GM23338 (cell line): ENCODE measurements at regions not wholly inside any gene's neighbourhood (a gene's known extent, or its start where the extent isn't known, plus 50 kb on each side); places are given as distances from the start of the nearest gene placed in this dataset.

ENCODE experiments used
- ATAC-seq: fragments of 200-7000 bp; cut with Tn5 transposase; 3 replicates; pipeline ENCODE4 v1.9.1; 2020
- DNase-seq: peaks from one replicate; pipeline ENCODE4 v3.0.0-alpha.2; 2015; ENCODE audit warnings: low spot score
- H2AFZ ChIP-seq: fragments of 200-600 bp; sonication (generic); 2 replicates; pipeline ENCODE4 v1.8.0; 2016; ENCODE audit warnings: antibody characterized with exemption, mild to moderate bottlenecking, moderate library complexity
- H3F3A ChIP-seq: fragments of 200-600 bp; sonication (generic); replicated peaks from 2 replicates; pipeline ENCODE4 v1.8.0; 2017; ENCODE audit warnings: antibody characterized with exemption, mixed run types, low read depth
- H3K27ac ChIP-seq: fragments of 200-600 bp; sonication (generic); 2 replicates; pipeline ENCODE4 v1.6.1; 2016; ENCODE audit warnings: low read depth
- H3K27me3 ChIP-seq: fragments of 200-600 bp; sonication (generic); 2 replicates; pipeline ENCODE4 v1.8.0; 2016; ENCODE audit warnings: mild to moderate bottlenecking, mixed run types, moderate library complexity; ENCODE audit not compliant: insufficient read depth
- H3K36me3 ChIP-seq: fragments of 200-600 bp; sonication (generic); 2 replicates; pipeline ENCODE4 v1.8.0; 2016; ENCODE audit warnings: mild to moderate bottlenecking; ENCODE audit not compliant: insufficient read depth
- H3K4me1 ChIP-seq: fragments of 200-600 bp; sonication (generic); 2 replicates; pipeline ENCODE4 v1.8.0; 2016; ENCODE audit warnings: mild to moderate bottlenecking, moderate library complexity; ENCODE audit not compliant: insufficient read depth
- H3K4me2 ChIP-seq: fragments of 200-600 bp; sonication (generic); 2 replicates; pipeline ENCODE4 v1.7.1; 2017; ENCODE audit warnings: mixed run types
- H3K4me3 ChIP-seq: fragments of 200-600 bp; sonication (generic); 2 replicates; pipeline ENCODE4 v1.6.1; 2016; ENCODE audit warnings: mixed run types
- H3K79me2 ChIP-seq: fragments of 200-600 bp; sonication (generic); replicated peaks from 2 replicates; pipeline ENCODE4 v1.8.0; 2017; ENCODE audit warnings: mild to moderate bottlenecking; ENCODE audit not compliant: insufficient read depth
- H3K9me2 ChIP-seq: fragments of 200-600 bp; sonication (generic); 2 replicates; pipeline ENCODE4 v1.8.0; 2017; ENCODE audit not compliant: insufficient read depth
- H4K20me1 ChIP-seq: fragments of 200-600 bp; sonication (generic); replicated peaks from 2 replicates; pipeline ENCODE4 v1.8.0; 2017; ENCODE audit warnings: mild to moderate bottlenecking; ENCODE audit not compliant: insufficient read depth
- H3K27ac Mint-ChIP-seq: 2 replicates; pipeline ENCODE4 v1.8.0; 2020; ENCODE audit warnings: inconsistent platforms, mild to moderate bottlenecking, moderate library complexity, mixed read lengths
- H3K27me3 Mint-ChIP-seq: 3 replicates; pipeline ENCODE4 v1.8.0; 2022; ENCODE audit warnings: low read depth, mild to moderate bottlenecking, moderate library complexity, mixed read lengths, inconsistent platforms; ENCODE audit not compliant: insufficient read depth, poor library complexity
- H3K36me3 Mint-ChIP-seq: 3 replicates; pipeline ENCODE4 v1.8.0; 2021; ENCODE audit warnings: low read depth, mild to moderate bottlenecking, inconsistent platforms, moderate library complexity, mixed read lengths
- H3K4me1 Mint-ChIP-seq: 3 replicates; pipeline ENCODE4 v1.8.0; 2020; ENCODE audit warnings: mild to moderate bottlenecking, inconsistent platforms, mixed read lengths
- H3K4me3 Mint-ChIP-seq: 3 replicates; pipeline ENCODE4 v1.8.0; 2021; ENCODE audit warnings: moderate library complexity, mild to moderate bottlenecking, inconsistent platforms, mixed read lengths
- H3K9me3 Mint-ChIP-seq: 3 replicates; pipeline ENCODE4 v1.8.0; 2020; ENCODE audit warnings: moderate library complexity, mild to moderate bottlenecking, inconsistent platforms, mixed read lengths
- CREB1 ChIP-seq: fragments of 250-450 bp; sonication (Bioruptor Pico); IDR thresholded peaks from 2 replicates; pipeline ENCODE4 v1.5.0; 2020; ENCODE audit warnings: low read depth, mild to moderate bottlenecking, moderate library complexity
- EZH2phosphoT487 ChIP-seq: fragments of 200-600 bp; sonication (generic); IDR thresholded peaks from one replicate; pipeline ENCODE4 v1.8.1; 2018; ENCODE audit warnings: antibody characterized with exemption; ENCODE audit not compliant: unreplicated experiment
- NANOG ChIP-seq: IDR thresholded peaks from 2 replicates; pipeline ENCODE4 v1.6.1; 2016; ENCODE audit warnings: antibody characterized with exemption, borderline replicate concordance
- POLR2AphosphoS5 ChIP-seq: IDR thresholded peaks from 2 replicates; pipeline ENCODE4 v1.6.1; 2016; ENCODE audit warnings: antibody characterized with exemption, low read depth
- STAT1 ChIP-seq: IDR thresholded peaks from one replicate; pipeline ENCODE4 v1.6.1; 2016; ENCODE audit warnings: antibody characterized with exemption; ENCODE audit not compliant: unreplicated experiment
- ZNF114 ChIP-seq: fragments of 250-450 bp; sonication (Bioruptor Pico); IDR thresholded peaks from 2 replicates; pipeline ENCODE4 v1.5.0; 2020; ENCODE audit warnings: mild to moderate bottlenecking, moderate library complexity
- TF ChIP-seq, protein P1 (sequence below): fragments of 250-450 bp; sonication (Bioruptor Pico); IDR thresholded peaks from 2 replicates; pipeline ENCODE4 v1.5.0; 2020; ENCODE audit warnings: mild to moderate bottlenecking, moderate library complexity
- TF ChIP-seq, protein P2 (sequence below), 2 experiments: fragments of 200-600 bp in 1 of 2; sonication (generic) in 1 of 2; conservative IDR thresholded peaks; 2 replicates each; pipeline versions ENCODE4 v1.5.1 to v1.6.1; 2016 to 2017; ENCODE audit warnings: antibody characterized with exemption in 2 of 2, low read depth in 2 of 2, mild to moderate bottlenecking in 2 of 2, moderate library complexity in 1 of 2

DNA sequence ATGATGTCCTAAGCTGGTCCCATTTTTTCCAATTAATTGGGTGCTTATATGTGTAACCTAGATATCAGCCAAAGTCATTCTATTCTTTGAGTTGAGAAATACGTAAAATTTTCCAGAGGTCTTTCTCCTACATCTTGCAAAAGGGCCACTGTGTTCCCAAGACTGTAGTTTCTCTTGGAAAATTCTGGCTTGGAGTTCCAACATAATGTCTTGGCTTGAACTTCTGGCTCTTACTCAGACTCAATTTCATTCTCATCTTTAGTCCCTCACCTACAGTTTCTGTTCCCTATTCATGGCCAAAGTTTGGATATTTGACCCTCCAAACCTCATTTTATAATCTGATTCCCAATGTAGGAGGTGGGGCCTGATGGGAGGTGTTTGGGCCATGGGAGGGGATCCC, 201.4 kb upstream of the ARHGEF26 start:
- no peaks in the 10 kb centered on the region for H3K36me3 ChIP-seq
- H3K27me3 Mint-ChIP-seq: peaks cover 3% of the 10 kb centered on the region
- H3K4me3 Mint-ChIP-seq: no peak overlapping the region
- no peaks in the 10 kb centered on the region for H3K9me3 Mint-ChIP-seq
- H3K27ac Mint-ChIP-seq: no peak overlapping the region
- no peaks in the 10 kb centered on the region for H4K20me1 ChIP-seq
- H3K27ac ChIP-seq: no peak overlapping the region
- TF ChIP-seq STAT1 (no peak), CREB1 (CRISPR knock-in tag) (no peak), NANOG (no peak), ZNF114 (CRISPR knock-in tag) (no peak)
- no peaks in the 10 kb centered on the region for H3K27me3 ChIP-seq
- DNase-seq (no peak), ATAC-seq (no peak)
- H3F3A ChIP-seq: no peaks in the 10 kb centered on the region
- H3K79me2 ChIP-seq: no peaks in the 10 kb centered on the region
- H3K9me2 ChIP-seq: peaks cover 6% of the 10 kb centered on the region; the same call in 1 of the 2 replicates
- no peak overlapping the region for H3K4me2 ChIP-seq
- H3K4me1 Mint-ChIP-seq: no peaks in the 10 kb centered on the region
- H3K36me3 Mint-ChIP-seq: no peaks in the 10 kb centered on the region
- no peak overlapping the region for H3K4me3 ChIP-seq
- H3K4me1 ChIP-seq: no peaks in the 10 kb centered on the region
- 0 out of 2 replicates have a peak overlapping the region, but pooled peaks have one; percentile 66 for H2AFZ ChIP-seq

DNA sequence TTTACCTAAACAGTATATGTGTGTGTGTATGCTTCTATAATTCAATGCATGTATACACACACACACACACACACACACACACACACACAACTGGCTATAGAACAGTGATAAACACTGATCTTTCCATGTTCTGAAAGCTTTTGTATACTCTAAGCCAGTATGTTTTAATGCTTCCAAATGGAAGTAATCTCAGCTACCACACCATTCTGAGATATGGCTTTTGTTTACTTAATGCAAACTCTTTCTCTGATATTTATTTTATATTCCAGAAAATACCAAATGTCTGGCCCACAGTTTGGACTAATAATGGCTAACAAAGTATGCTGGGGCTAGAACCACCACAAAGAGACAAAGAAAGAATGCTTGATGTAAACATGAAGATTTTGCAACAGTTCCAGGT, 199.4 kb upstream of the ARHGEF26 start:
- no peaks in the 10 kb centered on the region for H3K9me3 Mint-ChIP-seq
- Histone ChIP-seq H4K20me1 (no peaks in the 10 kb centered on the region), H3K27me3 (no peaks in the 10 kb centered on the region), H3K79me2 (no peaks in the 10 kb centered on the region), H3K9me2 (peaks cover 6% of the 10 kb centered on the region; the same call in 1 of the 2 replicates), H3K4me3 (no peak overlapping the region), H3F3A (no peaks in the 10 kb centered on the region), H3K36me3 (no peaks in the 10 kb centered on the region), H3K4me2 (no peak overlapping the region), H2AFZ (no peak overlapping the region), H3K27ac (no peak overlapping the region), H3K4me1 (no peaks in the 10 kb centered on the region)
- peaks cover 2% of the 10 kb centered on the region for H3K27me3 Mint-ChIP-seq
- DNase-seq: no peak
- no peaks in the 10 kb centered on the region for H3K4me1 Mint-ChIP-seq
- H3K4me3 Mint-ChIP-seq: no peak overlapping the region
- no peak for ATAC-seq
- no peak overlapping the region for H3K27ac Mint-ChIP-seq
- TF ChIP-seq POLR2AphosphoS5 (no peak), EZH2phosphoT487 (no peak)
- TF ChIP-seq, protein P1, sequence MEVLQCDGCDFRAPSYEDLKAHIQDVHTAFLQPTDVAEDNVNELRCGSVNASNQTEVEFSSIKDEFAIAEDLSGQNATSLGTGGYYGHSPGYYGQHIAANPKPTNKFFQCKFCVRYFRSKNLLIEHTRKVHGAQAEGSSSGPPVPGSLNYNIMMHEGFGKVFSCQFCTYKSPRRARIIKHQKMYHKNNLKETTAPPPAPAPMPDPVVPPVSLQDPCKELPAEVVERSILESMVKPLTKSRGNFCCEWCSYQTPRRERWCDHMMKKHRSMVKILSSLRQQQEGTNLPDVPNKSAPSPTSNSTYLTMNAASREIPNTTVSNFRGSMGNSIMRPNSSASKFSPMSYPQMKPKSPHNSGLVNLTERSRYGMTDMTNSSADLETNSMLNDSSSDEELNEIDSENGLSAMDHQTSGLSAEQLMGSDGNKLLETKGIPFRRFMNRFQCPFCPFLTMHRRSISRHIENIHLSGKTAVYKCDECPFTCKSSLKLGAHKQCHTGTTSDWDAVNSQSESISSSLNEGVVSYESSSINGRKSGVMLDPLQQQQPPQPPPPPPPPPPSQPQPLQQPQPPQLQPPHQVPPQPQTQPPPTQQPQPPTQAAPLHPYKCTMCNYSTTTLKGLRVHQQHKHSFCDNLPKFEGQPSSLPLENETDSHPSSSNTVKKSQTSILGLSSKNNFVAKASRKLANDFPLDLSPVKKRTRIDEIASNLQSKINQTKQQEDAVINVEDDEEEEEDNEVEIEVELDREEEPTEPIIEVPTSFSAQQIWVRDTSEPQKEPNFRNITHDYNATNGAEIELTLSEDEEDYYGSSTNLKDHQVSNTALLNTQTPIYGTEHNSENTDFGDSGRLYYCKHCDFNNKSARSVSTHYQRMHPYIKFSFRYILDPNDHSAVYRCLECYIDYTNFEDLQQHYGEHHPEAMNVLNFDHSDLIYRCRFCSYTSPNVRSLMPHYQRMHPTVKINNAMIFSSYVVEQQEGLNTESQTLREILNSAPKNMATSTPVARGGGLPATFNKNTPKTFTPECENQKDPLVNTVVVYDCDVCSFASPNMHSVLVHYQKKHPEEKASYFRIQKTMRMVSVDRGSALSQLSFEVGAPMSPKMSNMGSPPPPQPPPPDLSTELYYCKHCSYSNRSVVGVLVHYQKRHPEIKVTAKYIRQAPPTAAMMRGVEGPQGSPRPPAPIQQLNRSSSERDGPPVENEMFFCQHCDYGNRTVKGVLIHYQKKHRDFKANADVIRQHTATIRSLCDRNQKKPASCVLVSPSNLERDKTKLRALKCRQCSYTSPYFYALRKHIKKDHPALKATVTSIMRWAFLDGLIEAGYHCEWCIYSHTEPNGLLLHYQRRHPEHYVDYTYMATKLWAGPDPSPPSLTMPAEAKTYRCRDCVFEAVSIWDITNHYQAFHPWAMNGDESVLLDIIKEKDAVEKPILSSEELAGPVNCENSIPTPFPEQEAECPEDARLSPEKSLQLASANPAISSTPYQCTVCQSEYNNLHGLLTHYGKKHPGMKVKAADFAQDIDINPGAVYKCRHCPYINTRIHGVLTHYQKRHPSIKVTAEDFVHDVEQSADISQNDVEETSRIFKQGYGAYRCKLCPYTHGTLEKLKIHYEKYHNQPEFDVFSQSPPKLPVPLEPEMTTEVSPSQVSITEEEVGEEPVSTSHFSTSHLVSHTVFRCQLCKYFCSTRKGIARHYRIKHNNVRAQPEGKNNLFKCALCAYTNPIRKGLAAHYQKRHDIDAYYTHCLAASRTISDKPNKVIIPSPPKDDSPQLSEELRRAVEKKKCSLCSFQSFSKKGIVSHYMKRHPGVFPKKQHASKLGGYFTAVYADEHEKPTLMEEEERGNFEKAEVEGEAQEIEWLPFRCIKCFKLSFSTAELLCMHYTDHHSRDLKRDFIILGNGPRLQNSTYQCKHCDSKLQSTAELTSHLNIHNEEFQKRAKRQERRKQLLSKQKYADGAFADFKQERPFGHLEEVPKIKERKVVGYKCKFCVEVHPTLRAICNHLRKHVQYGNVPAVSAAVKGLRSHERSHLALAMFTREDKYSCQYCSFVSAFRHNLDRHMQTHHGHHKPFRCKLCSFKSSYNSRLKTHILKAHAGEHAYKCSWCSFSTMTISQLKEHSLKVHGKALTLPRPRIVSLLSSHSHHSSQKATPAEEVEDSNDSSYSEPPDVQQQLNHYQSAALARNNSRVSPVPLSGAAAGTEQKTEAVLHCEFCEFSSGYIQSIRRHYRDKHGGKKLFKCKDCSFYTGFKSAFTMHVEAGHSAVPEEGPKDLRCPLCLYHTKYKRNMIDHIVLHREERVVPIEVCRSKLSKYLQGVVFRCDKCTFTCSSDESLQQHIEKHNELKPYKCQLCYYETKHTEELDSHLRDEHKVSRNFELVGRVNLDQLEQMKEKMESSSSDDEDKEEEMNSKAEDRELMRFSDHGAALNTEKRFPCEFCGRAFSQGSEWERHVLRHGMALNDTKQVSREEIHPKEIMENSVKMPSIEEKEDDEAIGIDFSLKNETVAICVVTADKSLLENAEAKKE: no peak
- TF ChIP-seq, protein P2, sequence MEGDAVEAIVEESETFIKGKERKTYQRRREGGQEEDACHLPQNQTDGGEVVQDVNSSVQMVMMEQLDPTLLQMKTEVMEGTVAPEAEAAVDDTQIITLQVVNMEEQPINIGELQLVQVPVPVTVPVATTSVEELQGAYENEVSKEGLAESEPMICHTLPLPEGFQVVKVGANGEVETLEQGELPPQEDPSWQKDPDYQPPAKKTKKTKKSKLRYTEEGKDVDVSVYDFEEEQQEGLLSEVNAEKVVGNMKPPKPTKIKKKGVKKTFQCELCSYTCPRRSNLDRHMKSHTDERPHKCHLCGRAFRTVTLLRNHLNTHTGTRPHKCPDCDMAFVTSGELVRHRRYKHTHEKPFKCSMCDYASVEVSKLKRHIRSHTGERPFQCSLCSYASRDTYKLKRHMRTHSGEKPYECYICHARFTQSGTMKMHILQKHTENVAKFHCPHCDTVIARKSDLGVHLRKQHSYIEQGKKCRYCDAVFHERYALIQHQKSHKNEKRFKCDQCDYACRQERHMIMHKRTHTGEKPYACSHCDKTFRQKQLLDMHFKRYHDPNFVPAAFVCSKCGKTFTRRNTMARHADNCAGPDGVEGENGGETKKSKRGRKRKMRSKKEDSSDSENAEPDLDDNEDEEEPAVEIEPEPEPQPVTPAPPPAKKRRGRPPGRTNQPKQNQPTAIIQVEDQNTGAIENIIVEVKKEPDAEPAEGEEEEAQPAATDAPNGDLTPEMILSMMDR (conservative IDR thresholded peaks at IDR 0.05; ENCODE audit: low read depth in 2 of 2): no peak
- no peaks in the 10 kb centered on the region for H3K36me3 Mint-ChIP-seq
